Hepatocyte (in vitro differentiated cells): ENCODE measurements at regions not wholly inside any gene's neighbourhood (a gene's known extent, or its start where the extent isn't known, plus 50 kb on each side); places are given as distances from the start of the nearest gene placed in this dataset.

Experiments
- EZH2 ChIP-seq: fragments of 200-600 bp; sonication (generic); IDR thresholded peaks from 2 replicates; pipeline ENCODE4 v1.6.1; 2016; ENCODE audit warnings: antibody characterized with exemption, mild to moderate bottlenecking, borderline replicate concordance
- EZH2phosphoT487 ChIP-seq: fragments of 200-600 bp; sonication (generic); IDR thresholded peaks from one replicate; pipeline ENCODE4 v1.6.1; 2018; ENCODE audit warnings: antibody characterized with exemption, mild to moderate bottlenecking, low read depth, moderate library complexity; ENCODE audit not compliant: unreplicated experiment, severe bottlenecking
- TF ChIP-seq, protein P1 (sequence below): fragments of 200-600 bp; sonication (generic); IDR thresholded peaks from 2 replicates; pipeline ENCODE4 v1.5.1; 2016; ENCODE audit warnings: antibody characterized with exemption, mild to moderate bottlenecking; ENCODE audit not compliant: poor library complexity

DNA sequence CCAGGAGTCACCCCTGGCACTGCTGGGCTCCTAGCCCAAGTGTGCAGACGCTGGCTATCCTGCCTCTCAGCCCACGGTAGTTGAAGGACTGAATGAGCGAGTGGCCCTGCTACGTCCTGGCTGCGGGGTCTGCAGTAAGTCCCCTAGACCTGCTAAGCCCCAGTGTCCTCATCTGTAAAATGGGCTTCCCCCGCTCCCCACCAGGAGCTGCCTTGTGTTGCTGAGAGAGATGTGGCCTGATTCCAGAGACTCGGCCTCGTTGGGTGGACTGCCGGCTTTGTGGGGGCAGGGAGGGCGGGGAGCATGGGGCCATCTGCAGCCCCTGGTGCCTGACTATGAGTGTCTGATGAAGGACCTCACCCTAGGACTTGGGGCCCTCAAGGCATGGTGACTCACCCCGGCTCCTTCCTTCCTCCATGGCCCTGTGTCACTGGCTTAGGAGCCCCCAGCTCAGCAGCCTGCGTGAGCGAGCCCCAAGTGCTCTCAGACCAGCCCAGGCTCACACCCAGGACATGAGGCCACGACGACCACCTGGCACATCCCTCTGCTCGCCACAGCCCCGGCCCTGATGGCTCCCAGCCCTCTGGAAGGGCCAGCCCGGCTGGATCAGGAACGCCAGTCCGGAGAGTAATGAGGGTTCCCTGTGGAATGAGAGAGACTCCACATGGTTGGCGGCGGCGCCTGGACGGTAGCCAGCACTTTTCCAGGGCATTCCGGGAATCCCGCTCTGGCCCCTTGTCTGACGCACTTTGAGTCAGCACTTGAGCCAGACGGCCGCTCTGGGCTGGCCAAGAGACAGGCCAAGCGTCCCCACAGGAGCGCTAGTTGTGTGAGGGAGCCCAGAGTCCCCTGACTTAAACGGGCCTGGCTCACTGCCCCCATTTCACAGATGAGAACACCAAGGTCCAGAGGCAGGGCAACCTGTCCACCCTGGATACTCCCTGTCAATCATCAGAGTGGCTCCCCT is 50.5 kb upstream of the SHISAL1 start:
- TF ChIP-seq, protein P1, sequence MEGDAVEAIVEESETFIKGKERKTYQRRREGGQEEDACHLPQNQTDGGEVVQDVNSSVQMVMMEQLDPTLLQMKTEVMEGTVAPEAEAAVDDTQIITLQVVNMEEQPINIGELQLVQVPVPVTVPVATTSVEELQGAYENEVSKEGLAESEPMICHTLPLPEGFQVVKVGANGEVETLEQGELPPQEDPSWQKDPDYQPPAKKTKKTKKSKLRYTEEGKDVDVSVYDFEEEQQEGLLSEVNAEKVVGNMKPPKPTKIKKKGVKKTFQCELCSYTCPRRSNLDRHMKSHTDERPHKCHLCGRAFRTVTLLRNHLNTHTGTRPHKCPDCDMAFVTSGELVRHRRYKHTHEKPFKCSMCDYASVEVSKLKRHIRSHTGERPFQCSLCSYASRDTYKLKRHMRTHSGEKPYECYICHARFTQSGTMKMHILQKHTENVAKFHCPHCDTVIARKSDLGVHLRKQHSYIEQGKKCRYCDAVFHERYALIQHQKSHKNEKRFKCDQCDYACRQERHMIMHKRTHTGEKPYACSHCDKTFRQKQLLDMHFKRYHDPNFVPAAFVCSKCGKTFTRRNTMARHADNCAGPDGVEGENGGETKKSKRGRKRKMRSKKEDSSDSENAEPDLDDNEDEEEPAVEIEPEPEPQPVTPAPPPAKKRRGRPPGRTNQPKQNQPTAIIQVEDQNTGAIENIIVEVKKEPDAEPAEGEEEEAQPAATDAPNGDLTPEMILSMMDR: no peak
- TF ChIP-seq EZH2 (no peak), EZH2phosphoT487 (no peak)
